ENCODE measurements at regions not wholly inside any gene's neighbourhood (a gene's known extent, or its start where the extent isn't known, plus 50 kb on each side); places are given as distances from the start of the nearest gene placed in this dataset.

GRCh38 chr2:65595630-65596029 is 163.2 kb upstream of the SPRED2 start (continued):
- TF ChIP-seq ZNF646 (CRISPR knock-in tag; IDR thresholded peaks at IDR 0.05) (no peak), SSRP1 (CRISPR knock-in tag; IDR thresholded peaks at IDR 0.05) (no peak), KMT2A (CRISPR knock-in tag; IDR thresholded peaks at IDR 0.05) (no peak)

- no peak overlapping the region for H3K9ac ChIP-seq (ENCODE audit: insufficient read depth, low read depth, low read length)
- no peaks in the 10 kb centered on the region for H4K20me1 ChIP-seq (ENCODE audit: insufficient read depth, low read length)
- H3K9me3 ChIP-seq (ENCODE audit: low read length), result no peaks in the 10 kb centered on the region
- H3K4me1 ChIP-seq (ENCODE audit: insufficient read depth, low read length), result peaks cover 7% of the 10 kb centered on the region
- POLR2A ChIA-PET, result no interaction called here
- TF ChIP-seq MAFK (conservative IDR thresholded peaks at IDR 0.05 in 1 of 2, IDR thresholded peaks at IDR 0.05 in 1 of 2; ENCODE audit: low read length in 2 of 2) (peak in 1 of 2 experiments; percentile 65; a peak in 2 of 4 replicates), UBTF (CRISPR knock-in tag; IDR thresholded peaks at IDR 0.05) (no peak), MAFF (IDR thresholded peaks at IDR 0.05; ENCODE audit: low read depth, low read length) (peak; percentile 48; the same call in 1 of the 2 replicates), CBX2 (IDR thresholded peaks at IDR 0.05; ENCODE audit: low read depth, low read length) (no peak), CBX2 (CRISPR knock-in tag; IDR thresholded peaks at IDR 0.05; ENCODE audit: low read depth) (no peak), ZNF768 (CRISPR knock-in tag; IDR thresholded peaks at IDR 0.05) (no peak)
- DNase-seq (ENCODE audit: low spot score) (no peak), ATAC-seq (no peak), FAIRE-seq (no peak)
- no TSS peak for BruUV-seq (replicated peaks)
- no peak overlapping the region for H2AFZ ChIP-seq (ENCODE audit: low read length)
- intact Hi-C loops (cut with micrococcal nuclease; ENCODE audit: unreplicated experiment), result no loop called here
- H3K4me3 ChIP-seq (replicated peaks in 1 of 3; ENCODE audit: insufficient read depth in 1 of 3, low read depth in 2 of 3, low read length in 3 of 3), result no peak overlapping the region
- H3K79me2 ChIP-seq (ENCODE audit: insufficient read depth, low read length), result no peaks in the 10 kb centered on the region
- no peak overlapping the region for H3K27ac ChIP-seq (ENCODE audit: extremely low read length, insufficient read depth, low read length)
- CTCF ChIA-PET (ENCODE audit: low intra/inter-chr PET ratio, low total read pairs), result no interaction called here
- in situ Hi-C loops (cut with HindIII; ENCODE audit: extremely low pct_ligation_motif_present, low pct_unique_long_range_greater_than_20kb), result no loop called here
- no peaks in the 10 kb centered on the region for H3K27me3 ChIP-seq (ENCODE audit: control insufficient read depth in 1 of 2, insufficient read depth in 2 of 2, low read length in 2 of 2)
- H3K36me3 ChIP-seq (replicated peaks in 1 of 2; ENCODE audit: control insufficient read depth in 1 of 2, insufficient read depth in 2 of 2, low read length in 2 of 2), result no peaks in the 10 kb centered on the region
- no peak overlapping the region for H3K4me2 ChIP-seq (ENCODE audit: low read depth, low read length)
These were observed 161.8 kb upstream of the SPRED2 start for GRCh38 chr2:65594150-65594549.
